ENCODE measurements at regions not wholly inside any gene's neighbourhood (a gene's known extent, or its start where the extent isn't known, plus 50 kb on each side); places are given as distances from the start of the nearest gene placed in this dataset.
"Not testable (repeated sequence)": the region's sequence is repeated elsewhere in the genome, so short reads cannot be mapped to it uniquely, and the experiment has no call there.

GRCh38 chr3:27630885-27631284 lies 91.2 kb downstream of the EOMES start:
- peak in 1 of 2 donors; percentile 28 for DNase-seq (ENCODE audit: low read depth in 2 of 2)

GRCh38 chr3:27629366-27629765 lies 92.8 kb downstream of the EOMES start:
- peak; percentile 67 to 77 for DNase-seq (ENCODE audit: low read depth in 2 of 2)

GRCh38 chr3:27628026-27628750 lies 93.9 kb downstream of the EOMES start:
- DNase-seq (ENCODE audit: low read depth in 2 of 2) = no peak

- DNase-seq (ENCODE audit: low read depth in 2 of 2) = no peak
These were observed 95.5 kb downstream of the EOMES start for GRCh38 chr3:27626596-27627118.

GRCh38 chr3:27625864-27626263 lies 96.3 kb downstream of the EOMES start:
- peak in 1 of 2 donors; percentile 48 for DNase-seq (ENCODE audit: low read depth in 2 of 2)

GRCh38 chr3:27623085-27623753 lies 98.9 kb downstream of the EOMES start:
- DNase-seq (ENCODE audit: low read depth in 2 of 2) = peak; percentile 52 to 89

- DNase-seq (ENCODE audit: low read depth in 2 of 2) = no peak
These were observed 104.6 kb downstream of the EOMES start for GRCh38 chr3:27617552-27617951.

- DNase-seq (ENCODE audit: low read depth in 2 of 2) = no peak
These were observed 106.1 kb downstream of the EOMES start for GRCh38 chr3:27616031-27616430.

- DNase-seq (ENCODE audit: low read depth in 2 of 2) = no peak
These were observed 106.6 kb downstream of the EOMES start for GRCh38 chr3:27615555-27615954.

GRCh38 chr3:27614592-27614991 lies 107.5 kb downstream of the EOMES start:
- peak in 1 of 2 donors; percentile 11 for DNase-seq (ENCODE audit: low read depth in 2 of 2)

GRCh38 chr3:27613846-27614500 lies 108.2 kb downstream of the EOMES start:
- DNase-seq (ENCODE audit: low read depth in 2 of 2) = no peak

GRCh38 chr3:27610800-27611525 lies 111.2 kb downstream of the EOMES start:
- DNase-seq (ENCODE audit: low read depth in 2 of 2) = no peak

- DNase-seq (ENCODE audit: low read depth in 2 of 2) = peak; percentile 52 to 72
These were observed 114.8 kb downstream of the EOMES start for GRCh38 chr3:27607370-27607769.

- DNase-seq (ENCODE audit: low read depth in 2 of 2) = no peak
These were observed 115.6 kb downstream of the EOMES start for GRCh38 chr3:27606537-27606936.

GRCh38 chr3:27601311-27601710 lies 117.1 kb upstream of the SLC4A7 start:
- DNase-seq (ENCODE audit: low read depth in 2 of 2) = not testable (repeated sequence)

- DNase-seq (ENCODE audit: low read depth in 2 of 2) = not testable (repeated sequence)
These were observed 115.6 kb upstream of the SLC4A7 start for GRCh38 chr3:27599741-27600140.

- DNase-seq (ENCODE audit: low read depth in 2 of 2) = peak in 1 of 2 donors; percentile 43
These were observed 112.7 kb upstream of the SLC4A7 start for GRCh38 chr3:27596921-27597320.

- peak in 1 of 2 donors; percentile 74 for DNase-seq (ENCODE audit: low read depth in 2 of 2)
These were observed 112.2 kb upstream of the SLC4A7 start for GRCh38 chr3:27596334-27596841.

GRCh38 chr3:27594096-27594690 lies 110.0 kb upstream of the SLC4A7 start:
- DNase-seq (ENCODE audit: low read depth in 2 of 2) = peak in 1 of 2 donors; percentile 12

GRCh38 chr3:27593173-27593572 lies 109.0 kb upstream of the SLC4A7 start:
- DNase-seq (ENCODE audit: low read depth in 2 of 2) = no peak
